CD4-positive, alpha-beta T cell (primary cell): ENCODE measurements at regions not wholly inside any gene's neighbourhood (a gene's known extent, or its start where the extent isn't known, plus 50 kb on each side); places are given as distances from the start of the nearest gene placed in this dataset.
"Not testable (repeated sequence)": the region's sequence is repeated elsewhere in the genome, so short reads cannot be mapped to it uniquely, and the experiment has no call there.

Source experiments
- ATAC-seq: fragments of 200-7000 bp; cut with Tn5 transposase; one replicate; pipeline ENCODE4 v1.10.0; 2022; ENCODE audit warnings: mild to moderate bottlenecking; ENCODE audit not compliant: poor library complexity
- CTCF ChIA-PET: fragments of 350-600 bp; sonication (Branson Sonifier 250); formaldehyde crosslinking; loops from one replicate; lab custom pipeline; 2021; ENCODE audit warnings: antibody characterized with exemption, inconsistent platforms; lab: Charles Lee
- POLR2A ChIA-PET: fragments of 350-600 bp; sonication (Branson Sonifier 250); formaldehyde crosslinking; loops from one replicate; lab custom pipeline; 2021; ENCODE audit warnings: antibody characterized with exemption, inconsistent platforms; lab: Charles Lee
- DNase-seq, 14 experiments: peaks; one replicate each; pipeline ENCODE4 v3.0.0-alpha.2; 2013 to 2020; ENCODE audit warnings: mixed read lengths in 2 of 14
- H3K27ac ChIP-seq, 2 donors: one replicate each; pipeline versions ENCODE4 v1.5.1 to v1.7.0; 2013; ENCODE audit warnings: low read length in 2 of 2, low read depth in 1 of 2, mild to moderate bottlenecking in 1 of 2
- H3K27me3 ChIP-seq, 2 experiments: 1 replicate in 1 of 2; 2 replicates in 1 of 2; pipeline versions ENCODE4 v1.6.1 to v1.7.0; 2013; ENCODE audit warnings: low read length in 2 of 2, control low read depth in 1 of 2, mild to moderate bottlenecking in 1 of 2, moderate library complexity in 1 of 2; ENCODE audit not compliant: insufficient read depth in 2 of 2, control insufficient read depth in 1 of 2
- H3K36me3 ChIP-seq: one replicate; pipeline ENCODE4 v1.6.1; 2013; ENCODE audit warnings: low read length, control low read depth; ENCODE audit not compliant: insufficient read depth
- H3K4me1 ChIP-seq: one replicate; pipeline ENCODE4 v1.6.1; 2013; ENCODE audit warnings: low read length, control low read depth; ENCODE audit not compliant: insufficient read depth
- H3K4me3 ChIP-seq: one replicate; pipeline ENCODE4 v1.5.1; 2013; ENCODE audit warnings: mild to moderate bottlenecking, low read length, moderate library complexity
- H3K9me3 ChIP-seq, 2 experiments: 1 replicate in 1 of 2; 2 replicates in 1 of 2; pipeline versions ENCODE4 v1.6.1 to v1.7.0; 2013; ENCODE audit warnings: low read length in 2 of 2, mild to moderate bottlenecking in 2 of 2, control low read depth in 1 of 2, moderate library complexity in 1 of 2; ENCODE audit not compliant: control insufficient read depth in 1 of 2, insufficient read depth in 1 of 2
- H3K27ac Mint-ChIP-seq: one replicate; pipeline ENCODE4 v1.8.0; 2020; ENCODE audit warnings: mixed read lengths
- H3K27me3 Mint-ChIP-seq: one replicate; pipeline ENCODE4 v1.8.0; 2021; ENCODE audit warnings: mixed read lengths
- H3K36me3 Mint-ChIP-seq: one replicate; pipeline ENCODE4 v1.8.0; 2021; ENCODE audit warnings: low read depth, mixed read lengths
- H3K4me1 Mint-ChIP-seq: one replicate; pipeline ENCODE4 v1.8.0; 2021; ENCODE audit warnings: low read depth, mixed read lengths
- H3K4me3 Mint-ChIP-seq: one replicate; pipeline ENCODE4 v1.8.0; 2020; ENCODE audit warnings: mild to moderate bottlenecking, mixed read lengths
- H3K9me3 Mint-ChIP-seq: one replicate; pipeline ENCODE4 v1.8.0; 2020; ENCODE audit warnings: mixed read lengths
- CTCF ChIP-seq: fragments of 200-600 bp; IDR thresholded peaks from one replicate; pipeline ENCODE4 v1.8.0; 2022; ENCODE audit warnings: antibody characterized with exemption, mild to moderate bottlenecking
- intact Hi-C, 2 experiments: fragments of 100-400 bp; cut with DNase I in 1 of 2; cut with micrococcal nuclease in 1 of 2; formaldehyde crosslinking; loops; one replicate each; pipeline versions ENCODE4 v1.15.1 to v1.9.0; 2023 to 2025; cut with DNase I, micrococcal nuclease

DNA sequence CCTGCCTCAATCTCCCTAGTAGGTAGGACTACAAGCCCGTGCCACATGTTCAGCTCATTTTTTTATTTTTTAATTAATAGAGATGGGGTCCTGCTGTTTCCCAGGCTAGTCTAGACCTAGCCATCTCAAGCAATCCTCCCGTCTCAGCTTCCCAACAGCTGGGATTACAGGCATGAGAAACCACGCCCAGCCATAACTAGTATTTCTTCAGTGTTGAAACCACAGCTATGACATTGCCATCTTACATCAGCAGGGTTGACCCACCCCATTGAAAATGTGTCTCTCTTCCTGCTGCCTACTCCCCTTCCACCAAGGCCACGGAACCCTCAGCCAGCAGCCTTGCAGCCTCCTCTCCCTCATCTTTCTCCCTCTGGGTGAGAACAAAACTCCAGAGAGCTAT lies 62.1 kb upstream of the ZNF746 start:
- Histone ChIP-seq H3K9me3 (no peaks in the 10 kb centered on the region), H3K27ac (no peak overlapping the region), H3K36me3 (peaks cover 39% of the 10 kb centered on the region), H3K4me1 (no peaks in the 10 kb centered on the region), H3K4me3 (no peak overlapping the region), H3K27me3 (no peaks in the 10 kb centered on the region)
- ChIA-PET CTCF (interaction anchor here (1.6 kb wide), 1 partner anchor 66 kb away, joined by 4 read pairs; no protein-coding TSS in a partner anchor), POLR2A (no interaction called here)
- no peaks in the 10 kb centered on the region for H3K27me3 Mint-ChIP-seq
- no peak for TF ChIP-seq CTCF
- peak overlapping the region; percentile 62 for H3K27ac Mint-ChIP-seq
- peaks cover 11% of the 10 kb centered on the region for H3K4me1 Mint-ChIP-seq
- no peak overlapping the region for H3K4me3 Mint-ChIP-seq
- H3K36me3 Mint-ChIP-seq = peaks cover 83% of the 10 kb centered on the region
- no peak for ATAC-seq
- DNase-seq = no peak
- intact Hi-C loops = no loop called here
- H3K9me3 Mint-ChIP-seq = no peaks in the 10 kb centered on the region

DNA sequence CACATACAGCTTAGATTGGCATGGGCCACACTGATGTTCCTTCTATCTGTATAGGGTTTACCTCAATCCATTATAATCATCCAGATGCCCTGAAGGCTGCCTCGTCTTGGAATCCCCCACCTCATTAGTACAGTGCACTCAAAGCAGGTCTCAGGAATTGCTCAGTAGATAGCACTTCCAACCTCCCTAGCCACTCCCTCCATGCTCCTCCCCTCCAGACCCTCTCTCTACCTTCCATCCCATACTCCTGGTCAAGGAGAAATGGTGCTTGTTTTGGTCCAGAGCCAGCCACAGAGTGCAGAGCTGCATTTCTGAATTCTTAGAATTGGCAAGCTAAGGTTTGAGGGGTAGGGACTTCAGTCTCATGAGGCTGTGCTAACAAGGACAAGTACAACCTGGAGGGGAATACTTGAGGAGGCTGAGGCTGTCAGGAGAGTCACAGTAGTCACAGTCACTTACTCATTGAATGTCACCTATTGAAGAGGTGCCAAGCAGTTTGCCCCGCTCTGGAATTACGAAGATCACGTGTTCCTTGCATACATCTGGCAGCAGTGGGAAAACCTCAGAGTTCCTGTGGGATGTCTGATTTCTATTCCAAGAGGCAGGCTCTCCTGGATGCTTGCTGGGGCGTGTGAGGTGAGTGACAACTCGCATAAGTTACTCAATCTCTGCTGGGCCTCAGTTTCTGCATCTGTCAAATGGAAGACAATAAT lies 60.7 kb upstream of the ZNF746 start:
- Histone ChIP-seq H3K4me3 (no peak overlapping the region), H3K27ac (no peak overlapping the region), H3K27me3 (no peaks in the 10 kb centered on the region), H3K4me1 (no peaks in the 10 kb centered on the region), H3K9me3 (no peaks in the 10 kb centered on the region), H3K36me3 (peaks cover 39% of the 10 kb centered on the region)
- ChIA-PET CTCF (interaction anchor here (1.6 kb wide), 1 partner anchor 67 kb away, joined by 4 read pairs; no protein-coding TSS in a partner anchor), POLR2A (no interaction called here)
- TF ChIP-seq CTCF = no peak
- H3K4me1 Mint-ChIP-seq = peaks cover 6% of the 10 kb centered on the region
- peaks cover 73% of the 10 kb centered on the region for H3K36me3 Mint-ChIP-seq
- DNase-seq (no peak), ATAC-seq (no peak)
- intact Hi-C loops = no loop called here
- H3K4me3 Mint-ChIP-seq = no peak overlapping the region
- no peaks in the 10 kb centered on the region for H3K9me3 Mint-ChIP-seq
- no peak overlapping the region for H3K27ac Mint-ChIP-seq
- H3K27me3 Mint-ChIP-seq = no peaks in the 10 kb centered on the region

DNA sequence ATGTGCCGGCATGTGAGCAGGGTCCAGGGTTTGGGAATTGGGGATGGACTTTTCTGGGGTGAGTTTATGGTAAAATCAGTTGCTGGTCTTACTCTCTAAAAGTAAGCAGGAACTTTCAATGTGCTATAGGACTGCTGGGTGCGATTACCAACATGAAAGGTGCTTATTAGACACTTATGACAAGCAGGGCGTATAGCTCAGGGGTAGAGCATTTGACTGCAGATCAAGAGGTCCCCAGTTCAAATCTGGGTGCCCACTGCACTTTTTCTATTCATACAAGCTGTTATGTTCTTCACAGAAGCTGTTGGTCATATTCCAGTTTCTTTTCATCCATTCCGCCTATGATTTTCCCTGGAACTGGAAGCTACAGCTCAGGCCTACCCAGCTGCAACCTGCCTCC lies 58.9 kb upstream of the ZNF746 start:
- H3K27ac ChIP-seq, CTCF ChIA-PET, ATAC-seq, POLR2A ChIA-PET, H3K9me3 Mint-ChIP-seq, DNase-seq, H3K9me3 ChIP-seq, H3K27me3 ChIP-seq, H3K4me1 Mint-ChIP-seq, H3K27me3 Mint-ChIP-seq, H3K4me3 Mint-ChIP-seq, H3K4me1 ChIP-seq, intact Hi-C loops, H3K4me3 ChIP-seq, H3K27ac Mint-ChIP-seq: not testable (repeated sequence)
- H3K36me3 ChIP-seq = peaks cover 53% of the 10 kb centered on the region
- peaks cover 76% of the 10 kb centered on the region for H3K36me3 Mint-ChIP-seq

DNA sequence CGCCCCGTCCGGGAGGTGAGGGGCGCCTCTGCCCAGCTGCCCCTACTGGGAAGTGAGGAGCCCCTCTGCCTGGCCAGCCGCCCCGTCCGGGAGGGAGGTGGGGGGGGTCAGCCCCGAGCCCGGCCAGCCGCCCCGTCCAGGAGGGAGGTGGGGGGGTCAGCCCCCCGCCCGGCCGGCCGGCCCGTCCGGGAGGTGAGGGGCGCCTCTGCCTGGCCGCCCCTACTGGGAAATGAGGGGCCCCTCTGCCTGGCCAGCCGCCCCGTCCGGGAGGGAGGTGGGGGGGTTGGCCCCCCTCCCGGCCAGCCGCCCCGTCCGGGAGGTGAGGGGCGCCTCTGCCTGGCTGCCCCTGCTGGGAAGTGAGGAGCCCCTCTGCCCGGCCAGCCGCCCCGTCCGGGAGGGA lies 57.2 kb upstream of the ZNF746 start:
- H3K27me3 Mint-ChIP-seq, H3K27me3 ChIP-seq, H3K4me3 Mint-ChIP-seq, intact Hi-C loops, ATAC-seq, CTCF ChIA-PET, H3K27ac ChIP-seq, H3K27ac Mint-ChIP-seq, H3K9me3 ChIP-seq, H3K4me1 ChIP-seq, H3K4me3 ChIP-seq, H3K9me3 Mint-ChIP-seq, H3K4me1 Mint-ChIP-seq, DNase-seq, POLR2A ChIA-PET: not testable (repeated sequence)
- peaks cover 74% of the 10 kb centered on the region for H3K36me3 Mint-ChIP-seq
- peaks cover 60% of the 10 kb centered on the region for H3K36me3 ChIP-seq

DNA sequence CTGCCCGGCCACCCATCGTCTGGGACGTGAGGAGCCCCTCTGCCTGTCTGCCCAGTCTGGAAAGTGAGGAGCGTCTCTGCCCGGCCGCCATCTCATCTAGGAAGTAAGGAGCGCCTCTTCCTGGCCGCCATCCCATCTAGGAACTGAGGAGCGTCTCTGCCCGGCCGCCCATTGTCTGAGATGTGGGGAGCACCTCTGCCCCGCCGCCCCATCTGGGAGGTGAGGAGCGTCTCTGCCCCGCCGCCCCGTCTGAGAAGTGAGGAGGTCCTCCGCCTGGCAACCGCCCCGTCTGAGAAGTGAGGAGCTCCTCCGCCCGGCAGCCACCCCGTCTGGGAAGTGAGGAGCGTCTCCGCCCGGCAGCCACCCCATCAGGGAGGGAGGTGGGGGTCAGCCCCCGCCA lies 56.4 kb upstream of the ZNF746 start:
- peaks cover 76% of the 10 kb centered on the region for H3K36me3 Mint-ChIP-seq
- H3K4me1 ChIP-seq, H3K27ac ChIP-seq, DNase-seq, POLR2A ChIA-PET, H3K4me3 Mint-ChIP-seq, H3K4me3 ChIP-seq, H3K27ac Mint-ChIP-seq, ATAC-seq, H3K4me1 Mint-ChIP-seq, H3K9me3 ChIP-seq, intact Hi-C loops, CTCF ChIA-PET, H3K9me3 Mint-ChIP-seq, H3K27me3 Mint-ChIP-seq, H3K27me3 ChIP-seq: not testable (repeated sequence)
- peaks cover 68% of the 10 kb centered on the region for H3K36me3 ChIP-seq
